ENCODE measurements at regions not wholly inside any gene's neighbourhood (a gene's known extent, or its start where the extent isn't known, plus 50 kb on each side); places are given as distances from the start of the nearest gene placed in this dataset.

DNA sequence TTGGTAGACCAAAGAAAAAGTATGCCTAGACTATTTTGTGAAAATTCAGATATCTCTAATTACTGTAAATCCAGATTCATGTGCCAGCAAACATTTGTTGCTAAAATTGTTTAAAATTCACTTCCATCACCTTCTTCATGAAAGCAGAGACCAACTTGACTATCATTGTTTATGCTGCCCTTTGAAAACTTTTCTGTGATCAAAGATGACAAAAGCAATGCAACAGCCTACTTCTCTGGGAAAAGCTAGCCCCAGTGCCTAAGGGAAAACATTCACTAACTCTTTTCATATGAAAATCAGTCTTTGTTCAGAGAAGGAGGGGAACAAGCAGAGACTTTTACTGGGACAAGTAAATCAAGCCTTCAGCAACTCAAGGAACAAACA is 178.0 kb upstream of the P2RY1 start:
- TF ChIP-seq POLR2A (IDR thresholded peaks at IDR 0.05) = no peak
- TF ChIP-seq, protein P1, sequence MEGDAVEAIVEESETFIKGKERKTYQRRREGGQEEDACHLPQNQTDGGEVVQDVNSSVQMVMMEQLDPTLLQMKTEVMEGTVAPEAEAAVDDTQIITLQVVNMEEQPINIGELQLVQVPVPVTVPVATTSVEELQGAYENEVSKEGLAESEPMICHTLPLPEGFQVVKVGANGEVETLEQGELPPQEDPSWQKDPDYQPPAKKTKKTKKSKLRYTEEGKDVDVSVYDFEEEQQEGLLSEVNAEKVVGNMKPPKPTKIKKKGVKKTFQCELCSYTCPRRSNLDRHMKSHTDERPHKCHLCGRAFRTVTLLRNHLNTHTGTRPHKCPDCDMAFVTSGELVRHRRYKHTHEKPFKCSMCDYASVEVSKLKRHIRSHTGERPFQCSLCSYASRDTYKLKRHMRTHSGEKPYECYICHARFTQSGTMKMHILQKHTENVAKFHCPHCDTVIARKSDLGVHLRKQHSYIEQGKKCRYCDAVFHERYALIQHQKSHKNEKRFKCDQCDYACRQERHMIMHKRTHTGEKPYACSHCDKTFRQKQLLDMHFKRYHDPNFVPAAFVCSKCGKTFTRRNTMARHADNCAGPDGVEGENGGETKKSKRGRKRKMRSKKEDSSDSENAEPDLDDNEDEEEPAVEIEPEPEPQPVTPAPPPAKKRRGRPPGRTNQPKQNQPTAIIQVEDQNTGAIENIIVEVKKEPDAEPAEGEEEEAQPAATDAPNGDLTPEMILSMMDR (IDR thresholded peaks at IDR 0.05 in 8 of 11, conservative IDR thresholded peaks at IDR 0.05 in 3 of 11) = no peak
- no peak for TF ChIP-seq POLR2AphosphoS5 (IDR thresholded peaks at IDR 0.05)
